Endodermal cell (in vitro differentiated cells): ENCODE measurements at regions not wholly inside any gene's neighbourhood (a gene's known extent, or its start where the extent isn't known, plus 50 kb on each side); places are given as distances from the start of the nearest gene placed in this dataset.

Source experiments
- DNase-seq: peaks from one replicate; pipeline ENCODE4 v3.0.0-alpha.2; 2017
- H3K27ac ChIP-seq: 2 replicates; pipeline ENCODE4 v1.5.1; 2013; ENCODE audit warnings: mild to moderate bottlenecking, low read depth, low read length, moderate library complexity
- H3K27me3 ChIP-seq: 2 replicates; pipeline ENCODE4 v1.6.1; 2013; ENCODE audit warnings: mild to moderate bottlenecking, low read length, moderate library complexity; ENCODE audit not compliant: insufficient read depth, control insufficient read depth, poor library complexity, severe bottlenecking
- H3K36me3 ChIP-seq: 2 replicates; pipeline ENCODE4 v1.7.0; 2013; ENCODE audit warnings: mild to moderate bottlenecking, low read length, moderate library complexity; ENCODE audit not compliant: control insufficient read depth, insufficient read depth
- H3K4me1 ChIP-seq: one replicate; pipeline ENCODE4 v1.7.0; 2013; ENCODE audit warnings: low read length; ENCODE audit not compliant: control insufficient read depth, insufficient read depth
- H3K4me3 ChIP-seq: 2 replicates; pipeline ENCODE4 v1.5.1; 2013; ENCODE audit warnings: mild to moderate bottlenecking, low read length, moderate library complexity
- H3K9ac ChIP-seq: 2 replicates; pipeline ENCODE4 v1.6.1; 2013; ENCODE audit warnings: mild to moderate bottlenecking, low read length, moderate library complexity; ENCODE audit not compliant: poor library complexity, severe bottlenecking; ENCODE audit errors: extremely low read depth
- H3K9me3 ChIP-seq: 2 replicates; pipeline ENCODE4 v1.6.1; 2013; ENCODE audit warnings: mild to moderate bottlenecking, low read length, moderate library complexity; ENCODE audit not compliant: control insufficient read depth
- H3K27ac Mint-ChIP-seq: 2 replicates; pipeline ENCODE4 v1.8.0; 2020; ENCODE audit warnings: mixed read lengths
- H3K27me3 Mint-ChIP-seq: 2 replicates; pipeline ENCODE4 v1.8.0; 2021; ENCODE audit warnings: mild to moderate bottlenecking, mixed read lengths; ENCODE audit not compliant: insufficient read depth
- H3K36me3 Mint-ChIP-seq: 2 replicates; pipeline ENCODE4 v1.8.0; 2020; ENCODE audit warnings: low read depth, mixed read lengths
- H3K4me1 Mint-ChIP-seq: 2 replicates; pipeline ENCODE4 v1.8.0; 2020; ENCODE audit warnings: mixed read lengths
- H3K4me3 Mint-ChIP-seq: 2 replicates; pipeline ENCODE4 v1.8.0; 2020; ENCODE audit warnings: mild to moderate bottlenecking, moderate library complexity, mixed read lengths
- H3K9me3 Mint-ChIP-seq: 2 replicates; pipeline ENCODE4 v1.8.0; 2020; ENCODE audit warnings: mild to moderate bottlenecking, mixed read lengths
- CTCF ChIP-seq: fragments of 200-600 bp; sonication (generic); conservative IDR thresholded peaks from 2 replicates; pipeline ENCODE4 v1.5.0; 2021; ENCODE audit warnings: antibody characterized with exemption, mild to moderate bottlenecking
- WGBS, 2 experiments: methylation state at CpG; one replicate each; pipeline versions ENCODE4 v1.1.5 to v1.1.7; 2013; ENCODE audit warnings: missing lambda C conversion rate in 2 of 2, mixed read lengths in 1 of 2; ENCODE audit not compliant: insufficient coverage in 1 of 2, insufficient read length in 1 of 2; 5-methylcytosine and 5-hydroxymethylcytosine counted together

DNA sequence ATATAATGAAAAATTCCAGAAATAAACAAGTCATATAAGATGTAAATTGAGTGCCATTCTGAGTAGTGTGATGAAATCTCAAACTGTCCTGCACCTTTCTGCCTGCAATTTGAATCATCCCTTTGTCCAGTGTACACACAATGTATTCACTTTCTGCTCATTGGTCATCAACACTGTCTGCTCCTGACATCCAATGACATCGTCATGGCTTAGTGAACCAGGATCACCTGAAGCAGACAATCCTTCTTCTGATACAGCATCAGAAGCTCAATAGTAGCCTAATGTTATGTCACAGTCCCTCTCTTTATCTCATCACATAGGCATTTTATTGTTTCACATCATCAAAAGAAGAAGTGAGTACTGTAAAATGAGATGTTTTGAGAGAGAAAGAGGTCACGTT, 366.3 kb downstream of the RFPL4B start:
- Histone ChIP-seq H3K9me3 (no peaks in the 10 kb centered on the region), H3K4me1 (no peaks in the 10 kb centered on the region), H3K27ac (no peak overlapping the region), H3K36me3 (no peaks in the 10 kb centered on the region), H3K9ac (no peak overlapping the region), H3K4me3 (no peak overlapping the region), H3K27me3 (no peaks in the 10 kb centered on the region)
- H3K36me3 Mint-ChIP-seq = no peaks in the 10 kb centered on the region
- H3K4me3 Mint-ChIP-seq = no peak overlapping the region
- no peaks in the 10 kb centered on the region for H3K4me1 Mint-ChIP-seq
- 90 to 94% methylated on average over 1 to 2 of the region's 2 CpGs for WGBS, 2 experiments
- no peak for DNase-seq
- no peaks in the 10 kb centered on the region for H3K27me3 Mint-ChIP-seq
- TF ChIP-seq CTCF = no peak
- H3K9me3 Mint-ChIP-seq = no peaks in the 10 kb centered on the region
- H3K27ac Mint-ChIP-seq = no peak overlapping the region

DNA sequence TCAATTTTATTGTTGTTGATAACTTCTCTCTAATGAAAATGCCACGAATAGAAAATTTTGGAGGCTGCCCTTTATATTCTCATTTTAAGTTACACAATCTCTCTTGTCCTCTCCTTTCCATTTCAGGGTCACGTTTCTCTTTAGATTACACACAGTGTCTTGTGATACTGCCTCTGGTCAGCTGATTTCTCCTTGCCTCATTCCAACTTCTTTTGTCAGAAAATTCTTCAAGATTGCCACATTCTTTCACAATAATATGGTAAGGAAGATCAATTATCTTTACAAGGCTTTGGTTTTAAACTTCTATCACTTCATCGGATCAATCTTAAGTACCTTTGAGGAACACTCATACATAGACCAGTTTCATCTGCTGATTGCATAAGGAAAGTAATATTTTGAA, 370.3 kb downstream of the RFPL4B start:
- H3K9ac ChIP-seq = no peak overlapping the region
- TF ChIP-seq CTCF = no peak
- Mint-ChIP-seq H3K4me1 (no peaks in the 10 kb centered on the region), H3K4me3 (no peak overlapping the region), H3K9me3 (no peaks in the 10 kb centered on the region), H3K27ac (no peak overlapping the region), H3K36me3 (no peaks in the 10 kb centered on the region), H3K27me3 (no peaks in the 10 kb centered on the region)
- 87 to 92% methylated on average over 2 to 3 of the region's 3 CpGs for WGBS, 2 experiments
- H3K36me3 ChIP-seq = no peaks in the 10 kb centered on the region
- no peaks in the 10 kb centered on the region for H3K27me3 ChIP-seq
- no peak overlapping the region for H3K27ac ChIP-seq
- H3K4me1 ChIP-seq = no peaks in the 10 kb centered on the region
- H3K9me3 ChIP-seq = no peaks in the 10 kb centered on the region
- no peak for DNase-seq
- no peak overlapping the region for H3K4me3 ChIP-seq

GRCh38 chr6:112717856-112718255, 370.7 kb downstream of the RFPL4B start:
- Mint-ChIP-seq H3K4me1 (no peaks in the 10 kb centered on the region), H3K4me3 (no peak overlapping the region), H3K36me3 (no peaks in the 10 kb centered on the region), H3K9me3 (no peaks in the 10 kb centered on the region), H3K27ac (no peak overlapping the region), H3K27me3 (no peaks in the 10 kb centered on the region)
- Histone ChIP-seq H3K4me1 (no peaks in the 10 kb centered on the region), H3K4me3 (no peak overlapping the region), H3K27ac (no peak overlapping the region), H3K36me3 (no peaks in the 10 kb centered on the region), H3K9ac (no peak overlapping the region), H3K27me3 (no peaks in the 10 kb centered on the region), H3K9me3 (no peaks in the 10 kb centered on the region)
- 92 to 95% methylated on average over 2 of the region's 2 CpGs for WGBS, 2 experiments
- no peak for TF ChIP-seq CTCF
- DNase-seq = no peak
